ENCODE measurements at regions not wholly inside any gene's neighbourhood (a gene's known extent, or its start where the extent isn't known, plus 50 kb on each side); places are given as distances from the start of the nearest gene placed in this dataset.

- Mint-ChIP-seq H3K27ac (peak overlapping the region in 1 of 2 donors; percentile 74), H3K9me3 (peaks cover 0 to 3% (median 0%) of the 10 kb centered on the region in 3 donors)
- no CpG with 5 or more reads among the region's 1 CpG for WGBS (ENCODE audit: insufficient coverage)
Observed at GRCh38 chr13:73891805-73892204, 242.4 kb downstream of the KLF12 start.

GRCh38 chr13:73883162-73883561 is 251.0 kb downstream of the KLF12 start:
- 100% methylated on average over 2 of the region's 5 CpGs for WGBS (ENCODE audit: insufficient coverage)
- no peak for DNase-seq
- no peak overlapping the region for H3K4me3 ChIP-seq (ENCODE audit: control insufficient read depth in 1 of 2, extremely low read depth in 1 of 2, low read length in 1 of 2)
- Mint-ChIP-seq H3K9me3 (peaks cover 0 to 5% (median 3%) of the 10 kb centered on the region in 3 donors), H3K36me3 (peaks cover 51% of the 10 kb centered on the region), H3K27me3 (no peaks in the 10 kb centered on the region), H3K27ac (no peak overlapping the region), H3K4me3 (no peak overlapping the region), H3K4me1 (peaks cover 55 to 61% (median 59%) of the 10 kb centered on the region in 3 donors)
- no peak overlapping the region for H3K27ac ChIP-seq (ENCODE audit: low read length)
- H3K9me3 ChIP-seq: no peaks in the 10 kb centered on the region
- peaks cover 0 to 7% of the 10 kb centered on the region in 2 donors for H3K36me3 ChIP-seq (ENCODE audit: control insufficient read depth in 2 of 2, extremely low read depth in 1 of 2, insufficient read depth in 1 of 2, low read length in 1 of 2)
- CTCF ChIA-PET: interaction anchor here in 1 of 2 donors (1.1 kb wide), 1 partner anchor 9 kb away, joined by 3 read pairs; no protein-coding TSS in a partner anchor
- peaks cover 9 to 10% of the 10 kb centered on the region in 2 experiments for H3K4me1 ChIP-seq (ENCODE audit: control insufficient read depth in 1 of 2, extremely low read depth in 1 of 2, insufficient read depth in 2 of 2, low read length in 2 of 2)
- POLR2A ChIA-PET: no interaction called here
- no peak for ATAC-seq (replicated peaks in 1 of 4)
- no peaks in the 10 kb centered on the region for H3K27me3 ChIP-seq (replicated peaks in 1 of 2; ENCODE audit: control insufficient read depth in 2 of 2, extremely low read depth in 1 of 2, insufficient read depth in 2 of 2, low read length in 1 of 2)

More at GRCh38 chr13:73891805-73892204, 242.4 kb downstream of the KLF12 start:
- H3K27me3 ChIP-seq (replicated peaks in 1 of 2; ENCODE audit: control insufficient read depth in 2 of 2, extremely low read depth in 1 of 2, insufficient read depth in 2 of 2, low read length in 1 of 2): no peaks in the 10 kb centered on the region
- H3K27ac ChIP-seq (ENCODE audit: low read length): no peak overlapping the region
- H3K4me3 ChIP-seq (ENCODE audit: control insufficient read depth in 1 of 2, extremely low read depth in 1 of 2, low read length in 1 of 2): no peak overlapping the region
- POLR2A ChIA-PET: no interaction called here
- H3K27me3 Mint-ChIP-seq: no peaks in the 10 kb centered on the region
- no peak overlapping the region for H3K4me3 Mint-ChIP-seq
- H3K9me3 ChIP-seq: no peaks in the 10 kb centered on the region
- peaks cover 2 to 5% of the 10 kb centered on the region in 2 donors for H3K36me3 ChIP-seq (ENCODE audit: control insufficient read depth in 2 of 2, extremely low read depth in 1 of 2, insufficient read depth in 1 of 2, low read length in 1 of 2)
- DNase-seq (no peak), ATAC-seq (replicated peaks in 1 of 4) (no peak)
- peaks cover 28% of the 10 kb centered on the region for H3K36me3 Mint-ChIP-seq
- no peaks in the 10 kb centered on the region for H3K4me1 ChIP-seq (ENCODE audit: control insufficient read depth in 1 of 2, extremely low read depth in 1 of 2, insufficient read depth in 2 of 2, low read length in 2 of 2)
- CTCF ChIA-PET: interaction anchor here in 1 of 2 donors (1.3 kb wide), 1 partner anchor 26 kb away, joined by 3 read pairs; no protein-coding TSS in a partner anchor
- H3K4me1 Mint-ChIP-seq: peaks cover 23 to 41% (median 26%) of the 10 kb centered on the region in 3 donors

GRCh38 chr13:73880365-73880764 is 253.8 kb downstream of the KLF12 start:
- ChIA-PET CTCF (no interaction called here), POLR2A (no interaction called here)
- Histone ChIP-seq H3K27ac (ENCODE audit: low read length) (no peak overlapping the region), H3K36me3 (ENCODE audit: control insufficient read depth in 2 of 2, extremely low read depth in 1 of 2, insufficient read depth in 1 of 2, low read length in 1 of 2) (peaks cover 0 to 2% of the 10 kb centered on the region in 2 donors), H3K9me3 (no peaks in the 10 kb centered on the region), H3K27me3 (replicated peaks in 1 of 2; ENCODE audit: control insufficient read depth in 2 of 2, extremely low read depth in 1 of 2, insufficient read depth in 2 of 2, low read length in 1 of 2) (no peaks in the 10 kb centered on the region), H3K4me3 (ENCODE audit: control insufficient read depth in 1 of 2, extremely low read depth in 1 of 2, low read length in 1 of 2) (no peak overlapping the region), H3K4me1 (ENCODE audit: control insufficient read depth in 1 of 2, extremely low read depth in 1 of 2, insufficient read depth in 2 of 2, low read length in 2 of 2) (peaks cover 9 to 10% of the 10 kb centered on the region in 2 experiments)
- ATAC-seq (replicated peaks in 1 of 4) (no peak), DNase-seq (no peak)
- H3K36me3 Mint-ChIP-seq: peaks cover 44% of the 10 kb centered on the region
- H3K4me3 Mint-ChIP-seq: peak overlapping the region in 1 of 3 donors; percentile 18
- no CpG with 5 or more reads among the region's 3 CpGs for WGBS (ENCODE audit: insufficient coverage)
- peak overlapping the region; percentile 5 to 61 for H3K27ac Mint-ChIP-seq
- no peaks in the 10 kb centered on the region for H3K27me3 Mint-ChIP-seq
- peaks cover 0 to 7% (median 3%) of the 10 kb centered on the region in 3 donors for H3K9me3 Mint-ChIP-seq
- H3K4me1 Mint-ChIP-seq: peaks cover 52 to 63% (median 57%) of the 10 kb centered on the region in 3 donors

GRCh38 chr13:73879346-73880015 is 254.7 kb downstream of the KLF12 start:
- no peak for DNase-seq
- Mint-ChIP-seq H3K36me3 (peaks cover 36% of the 10 kb centered on the region), H3K9me3 (peaks cover 0 to 7% (median 3%) of the 10 kb centered on the region in 3 donors), H3K27ac (peak overlapping the region; percentile 5 to 61), H3K4me3 (peak overlapping the region in 2 of 3 donors; percentile 17 to 18), H3K4me1 (peaks cover 44 to 57% (median 51%) of the 10 kb centered on the region in 3 donors), H3K27me3 (no peaks in the 10 kb centered on the region)
- Histone ChIP-seq H3K36me3 (ENCODE audit: control insufficient read depth in 2 of 2, extremely low read depth in 1 of 2, insufficient read depth in 1 of 2, low read length in 1 of 2) (no peaks in the 10 kb centered on the region), H3K4me1 (ENCODE audit: control insufficient read depth in 1 of 2, extremely low read depth in 1 of 2, insufficient read depth in 2 of 2, low read length in 2 of 2) (peaks cover 9 to 10% of the 10 kb centered on the region in 2 experiments), H3K4me3 (ENCODE audit: control insufficient read depth in 1 of 2, extremely low read depth in 1 of 2, low read length in 1 of 2) (no peak overlapping the region), H3K27ac (ENCODE audit: low read length) (no peak overlapping the region), H3K27me3 (replicated peaks in 1 of 2; ENCODE audit: control insufficient read depth in 2 of 2, extremely low read depth in 1 of 2, insufficient read depth in 2 of 2, low read length in 1 of 2) (no peaks in the 10 kb centered on the region), H3K9me3 (no peaks in the 10 kb centered on the region)
- ATAC-seq (replicated peaks in 1 of 4): peak in 1 of 4 experiments; percentile 31
- ChIA-PET CTCF (no interaction called here), POLR2A (no interaction called here)
- WGBS (ENCODE audit: insufficient coverage): 93% methylated on average over 1 of the region's 4 CpGs

GRCh38 chr13:73877399-73877798 is 256.8 kb downstream of the KLF12 start:
- CTCF ChIA-PET: interaction anchor here in 1 of 2 donors (0.6 kb wide), 1 partner anchor 1342 kb away, joined by 3 read pairs; no protein-coding TSS in a partner anchor

GRCh38 chr13:73876323-73876722 is 257.9 kb downstream of the KLF12 start:
- Histone ChIP-seq H3K27ac (ENCODE audit: low read length) (no peak overlapping the region), H3K4me3 (ENCODE audit: control insufficient read depth in 1 of 2, extremely low read depth in 1 of 2, low read length in 1 of 2) (no peak overlapping the region), H3K27me3 (replicated peaks in 1 of 2; ENCODE audit: control insufficient read depth in 2 of 2, extremely low read depth in 1 of 2, insufficient read depth in 2 of 2, low read length in 1 of 2) (no peaks in the 10 kb centered on the region), H3K36me3 (ENCODE audit: control insufficient read depth in 2 of 2, extremely low read depth in 1 of 2, insufficient read depth in 1 of 2, low read length in 1 of 2) (no peaks in the 10 kb centered on the region), H3K9me3 (no peaks in the 10 kb centered on the region), H3K4me1 (ENCODE audit: control insufficient read depth in 1 of 2, extremely low read depth in 1 of 2, insufficient read depth in 2 of 2, low read length in 2 of 2) (peaks cover 10 to 11% of the 10 kb centered on the region in 2 experiments)
- no peaks in the 10 kb centered on the region for H3K27me3 Mint-ChIP-seq
- WGBS (ENCODE audit: insufficient coverage): no CpG with 5 or more reads among the region's 1 CpG
- peaks cover 30% of the 10 kb centered on the region for H3K36me3 Mint-ChIP-seq
- no peak for DNase-seq
- H3K4me1 Mint-ChIP-seq: peaks cover 44 to 62% (median 60%) of the 10 kb centered on the region in 3 donors
- H3K4me3 Mint-ChIP-seq: no peak overlapping the region
- no peak for ATAC-seq (replicated peaks in 1 of 4)
- H3K27ac Mint-ChIP-seq: peak overlapping the region in 1 of 2 donors; percentile 43
- CTCF ChIA-PET: interaction anchor here in 1 of 2 donors (0.5 to 0.7 kb wide), 2 partner anchors 56 to 109 kb away, joined by 3 read pairs; no protein-coding TSS in a partner anchor
- POLR2A ChIA-PET: interaction anchor here in 1 of 2 donors (0.5 kb wide), 1 partner anchor 120 kb away, joined by 6 read pairs; no protein-coding TSS in a partner anchor
- H3K9me3 Mint-ChIP-seq: peaks cover 0 to 7% (median 3%) of the 10 kb centered on the region in 3 donors

More at GRCh38 chr13:73877399-73877798, 256.8 kb downstream of the KLF12 start:
- Mint-ChIP-seq H3K36me3 (peaks cover 30% of the 10 kb centered on the region), H3K27me3 (no peaks in the 10 kb centered on the region), H3K4me1 (peaks cover 48 to 61% (median 57%) of the 10 kb centered on the region in 3 donors), H3K27ac (no peak overlapping the region), H3K4me3 (no peak overlapping the region), H3K9me3 (peaks cover 0 to 7% (median 3%) of the 10 kb centered on the region in 3 donors)
- H3K27ac ChIP-seq (ENCODE audit: low read length): no peak overlapping the region
- POLR2A ChIA-PET: no interaction called here
- no peak overlapping the region for H3K4me3 ChIP-seq (ENCODE audit: control insufficient read depth in 1 of 2, extremely low read depth in 1 of 2, low read length in 1 of 2)
- H3K4me1 ChIP-seq (ENCODE audit: control insufficient read depth in 1 of 2, extremely low read depth in 1 of 2, insufficient read depth in 2 of 2, low read length in 2 of 2): peaks cover 9 to 10% of the 10 kb centered on the region in 2 experiments
- H3K27me3 ChIP-seq (replicated peaks in 1 of 2; ENCODE audit: control insufficient read depth in 2 of 2, extremely low read depth in 1 of 2, insufficient read depth in 2 of 2, low read length in 1 of 2): no peaks in the 10 kb centered on the region
- no peak for ATAC-seq (replicated peaks in 1 of 4)
- no peaks in the 10 kb centered on the region for H3K9me3 ChIP-seq
- no peaks in the 10 kb centered on the region for H3K36me3 ChIP-seq (ENCODE audit: control insufficient read depth in 2 of 2, extremely low read depth in 1 of 2, insufficient read depth in 1 of 2, low read length in 1 of 2)
- DNase-seq: no peak

Data from T-cell (primary cell).